SH-SY5Y (cell line): ENCODE measurements at regions not wholly inside any gene's neighbourhood (a gene's known extent, or its start where the extent isn't known, plus 50 kb on each side); places are given as distances from the start of the nearest gene placed in this dataset.

Source experiments
- GATA2 ChIP-seq: IDR thresholded peaks from 2 replicates; pipeline ENCODE4 v1.6.1; 2011; ENCODE audit warnings: mild to moderate bottlenecking, low read depth, low read length
- GATA3 ChIP-seq: IDR thresholded peaks from 2 replicates; pipeline ENCODE4 v1.6.1; 2011; ENCODE audit warnings: low read depth, mild to moderate bottlenecking, low read length, moderate library complexity

DNA sequence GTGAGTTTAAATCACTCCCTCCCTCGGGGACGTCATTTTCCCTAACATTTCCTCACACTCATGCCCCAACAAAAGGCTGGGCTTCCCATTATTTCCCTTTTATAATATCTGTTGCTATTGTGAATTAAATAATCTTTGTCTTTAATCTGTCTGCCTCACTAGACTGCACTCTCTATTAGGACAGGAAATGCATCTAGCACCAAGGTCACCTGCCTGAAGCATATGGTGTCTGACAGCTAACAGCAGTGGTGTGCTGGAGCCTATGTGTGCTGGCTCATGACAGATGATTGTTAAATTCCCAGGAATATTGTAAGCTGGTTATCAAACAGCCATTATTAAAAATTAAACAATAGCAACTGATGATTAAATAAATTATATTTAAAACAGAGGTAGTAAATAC is 237.0 kb upstream of the CEP162 start:
- TF ChIP-seq GATA3 (no peak), GATA2 (no peak)

DNA sequence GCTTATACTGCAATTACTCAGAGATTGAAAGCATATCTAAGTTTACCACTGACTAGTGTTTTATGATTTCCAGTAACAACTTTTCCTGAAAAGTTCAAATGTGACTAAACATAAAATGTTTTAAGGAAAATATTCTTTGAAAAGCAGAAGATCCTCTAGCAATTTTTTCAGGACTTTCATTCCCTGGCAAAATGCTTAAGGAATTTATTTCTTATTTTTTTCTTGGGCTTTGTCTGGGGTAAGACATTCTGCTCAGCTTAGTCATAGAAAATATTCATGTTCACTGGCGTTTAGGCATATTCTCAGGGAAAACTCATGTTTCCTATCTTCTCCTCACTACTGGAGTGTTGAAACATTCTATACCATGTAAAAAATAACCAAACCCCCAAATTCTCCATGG is 235.3 kb upstream of the CEP162 start:
- no peak for TF ChIP-seq GATA2
- TF ChIP-seq GATA3: no peak

DNA sequence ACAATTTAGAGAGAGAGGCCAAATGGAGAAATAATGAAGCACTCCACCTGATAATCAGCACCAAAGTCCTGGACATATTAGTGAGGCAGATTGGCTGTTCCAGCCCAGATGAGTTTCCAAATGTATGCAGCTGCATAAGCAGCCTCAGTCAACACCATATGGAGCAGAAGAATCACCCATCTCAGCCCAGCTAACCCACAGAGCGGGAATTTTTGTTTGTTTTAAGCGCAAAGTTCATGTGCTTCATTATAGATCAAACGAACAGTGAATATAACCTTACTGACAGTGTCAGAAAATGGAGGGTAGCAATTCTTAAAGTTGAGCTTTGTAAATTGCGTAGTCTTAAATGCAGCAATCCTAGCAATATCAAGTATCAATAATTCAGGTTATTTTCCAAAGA is 234.0 kb upstream of the CEP162 start:
- TF ChIP-seq GATA3: no peak

- no peak for TF ChIP-seq GATA3
- TF ChIP-seq GATA2: no peak
Observed at GRCh38 chr6:84460491-84460890, 233.0 kb upstream of the CEP162 start.

DNA sequence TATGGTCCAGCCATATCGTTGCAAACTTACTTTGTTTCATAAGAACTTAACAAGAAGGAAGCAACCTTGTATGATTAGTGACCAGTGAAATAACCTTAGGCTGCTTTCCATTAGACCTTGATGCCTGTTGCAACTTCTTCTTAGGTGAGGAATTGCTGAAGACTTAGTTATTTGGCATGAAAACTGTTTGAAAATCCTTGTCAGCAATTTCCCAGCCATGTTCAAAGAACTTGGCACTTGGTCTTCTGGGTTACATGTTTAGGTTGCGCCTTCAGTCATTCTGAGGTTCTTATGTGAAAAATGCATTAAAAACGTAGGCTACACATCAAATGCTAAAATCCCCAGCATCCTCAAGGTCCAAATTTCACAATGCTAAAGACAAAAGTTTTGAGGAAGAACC is 232.0 kb upstream of the CEP162 start:
- no peak for TF ChIP-seq GATA2
- TF ChIP-seq GATA3: no peak

DNA sequence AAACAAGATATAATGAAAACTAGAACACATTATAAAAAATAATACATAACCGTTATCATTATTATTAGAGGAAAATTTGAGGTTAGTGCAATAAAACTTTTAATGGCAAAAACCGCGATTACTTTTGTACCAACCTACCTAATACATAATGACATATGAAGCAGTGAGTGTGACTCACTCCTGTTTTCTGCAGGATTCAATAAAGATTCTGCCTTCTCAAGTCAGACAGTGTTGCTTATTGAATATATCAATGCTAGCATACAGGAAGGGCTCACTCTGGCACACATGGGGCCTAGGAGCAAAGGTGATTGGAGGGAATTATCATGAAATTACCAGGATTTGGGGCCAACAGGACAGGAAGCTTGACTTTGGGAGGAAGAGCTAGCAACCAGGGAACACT is 230.8 kb upstream of the CEP162 start:
- TF ChIP-seq GATA3 (no peak), GATA2 (no peak)

- TF ChIP-seq GATA3 (no peak), GATA2 (no peak)
Observed at GRCh38 chr6:84457276-84457675, 229.8 kb upstream of the CEP162 start.

GRCh38 chr6:84456803-84457202 is 229.4 kb upstream of the CEP162 start:
- TF ChIP-seq GATA3 (no peak), GATA2 (no peak)

GRCh38 chr6:84455511-84456029 is 228.1 kb upstream of the CEP162 start:
- TF ChIP-seq GATA3: no peak
- no peak for TF ChIP-seq GATA2

- TF ChIP-seq GATA2 (no peak), GATA3 (no peak)
Observed at GRCh38 chr6:84453499-84453898, 226.1 kb upstream of the CEP162 start.

GRCh38 chr6:84450018-84450417 is 222.6 kb upstream of the CEP162 start:
- TF ChIP-seq GATA3 (no peak), GATA2 (no peak)

- TF ChIP-seq GATA3 (no peak), GATA2 (no peak)
Observed at GRCh38 chr6:84449220-84449619, 221.8 kb upstream of the CEP162 start.

- TF ChIP-seq GATA3: no peak
- no peak for TF ChIP-seq GATA2
Observed at GRCh38 chr6:84448331-84448730, 220.9 kb upstream of the CEP162 start.

- no peak for TF ChIP-seq GATA2
- no peak for TF ChIP-seq GATA3
Observed at GRCh38 chr6:84447651-84448050, 220.2 kb upstream of the CEP162 start.

- TF ChIP-seq GATA2 (no peak), GATA3 (no peak)
Observed at GRCh38 chr6:84445068-84445467, 217.6 kb upstream of the CEP162 start.

- TF ChIP-seq GATA3: no peak
Observed at GRCh38 chr6:84442208-84442607, 214.8 kb upstream of the CEP162 start.
